ENCODE measurements at regions not wholly inside any gene's neighbourhood (a gene's known extent, or its start where the extent isn't known, plus 50 kb on each side); places are given as distances from the start of the nearest gene placed in this dataset.
"Not testable (repeated sequence)": the region's sequence is repeated elsewhere in the genome, so short reads cannot be mapped to it uniquely, and the experiment has no call there.

GRCh38 chr5:154624341-154624740 lies 130.8 kb upstream of the LARP1 start:
- DNase-seq (ENCODE audit: low spot score): no peak

- DNase-seq (ENCODE audit: low spot score): no peak
Measured at GRCh38 chr5:154620411-154620810, 134.8 kb upstream of the LARP1 start.

DNA sequence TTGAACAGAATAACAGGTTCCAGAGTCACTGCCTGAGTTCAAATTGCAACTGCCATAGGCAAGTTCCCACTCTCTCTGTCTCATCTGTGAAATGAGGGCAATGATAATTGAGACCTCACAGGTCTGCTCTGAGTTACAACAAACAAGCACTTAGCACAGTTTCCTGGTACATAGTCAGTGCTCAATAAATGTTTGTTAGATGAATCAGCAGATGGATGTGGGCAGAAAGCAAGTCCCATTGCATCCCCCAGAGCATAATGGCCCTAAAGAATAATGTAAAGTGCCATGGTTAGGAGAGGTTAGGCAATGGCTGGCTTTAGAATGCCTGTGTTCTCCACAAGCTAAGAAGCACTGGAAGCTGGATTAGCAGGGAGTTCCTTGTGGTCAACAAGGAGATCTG lies 136.5 kb upstream of the LARP1 start:
- DNase-seq (ENCODE audit: low spot score): peak; percentile 34

DNA sequence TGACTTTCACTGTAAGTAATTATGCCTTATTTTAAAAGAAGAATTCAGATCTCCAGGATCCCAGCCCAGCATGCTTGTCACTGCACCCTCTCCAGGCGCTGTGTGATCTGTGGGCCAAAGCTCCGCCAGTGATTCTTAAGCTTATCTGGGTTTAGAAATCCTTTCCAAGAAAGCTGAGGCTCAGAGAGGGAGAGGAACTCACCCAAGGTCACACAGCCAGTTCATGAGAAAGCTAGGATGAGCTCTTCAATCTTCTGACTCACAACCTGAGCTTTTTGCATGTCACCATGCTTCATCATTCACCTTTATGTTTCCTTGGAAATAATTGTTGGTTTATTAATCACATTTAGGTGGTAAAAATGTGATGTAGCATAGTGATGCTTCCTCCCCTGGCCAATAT lies 136.6 kb upstream of the HAND1 start:
- no peak for DNase-seq (ENCODE audit: low spot score)

GRCh38 chr5:154614125-154614524 lies 136.1 kb upstream of the HAND1 start:
- no peak for DNase-seq (ENCODE audit: low spot score)

- no peak for DNase-seq (ENCODE audit: low spot score)
Measured at GRCh38 chr5:154612666-154613065, 134.6 kb upstream of the HAND1 start.

DNA sequence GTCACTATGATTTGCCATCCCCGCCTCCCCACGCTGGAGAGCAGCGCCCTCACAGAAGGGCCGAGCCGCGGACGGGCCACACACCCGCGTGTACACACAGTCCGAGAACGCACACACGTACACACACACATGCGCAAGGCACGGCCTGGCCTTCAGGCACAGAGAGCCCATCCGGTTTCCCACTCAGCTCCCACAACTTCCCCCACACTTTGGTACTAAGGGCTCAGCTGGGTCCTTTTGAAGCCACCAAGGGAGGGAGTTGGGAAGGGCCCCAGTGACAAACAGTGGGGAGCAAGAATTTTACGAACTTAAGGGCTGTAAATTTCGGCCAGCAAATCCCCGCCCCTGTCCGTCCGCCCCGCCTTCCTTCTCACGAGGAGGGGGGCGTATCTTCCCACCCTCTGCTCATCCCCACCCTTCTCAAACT lies 133.3 kb upstream of the HAND1 start:
- DNase-seq (ENCODE audit: low spot score): no peak

DNA sequence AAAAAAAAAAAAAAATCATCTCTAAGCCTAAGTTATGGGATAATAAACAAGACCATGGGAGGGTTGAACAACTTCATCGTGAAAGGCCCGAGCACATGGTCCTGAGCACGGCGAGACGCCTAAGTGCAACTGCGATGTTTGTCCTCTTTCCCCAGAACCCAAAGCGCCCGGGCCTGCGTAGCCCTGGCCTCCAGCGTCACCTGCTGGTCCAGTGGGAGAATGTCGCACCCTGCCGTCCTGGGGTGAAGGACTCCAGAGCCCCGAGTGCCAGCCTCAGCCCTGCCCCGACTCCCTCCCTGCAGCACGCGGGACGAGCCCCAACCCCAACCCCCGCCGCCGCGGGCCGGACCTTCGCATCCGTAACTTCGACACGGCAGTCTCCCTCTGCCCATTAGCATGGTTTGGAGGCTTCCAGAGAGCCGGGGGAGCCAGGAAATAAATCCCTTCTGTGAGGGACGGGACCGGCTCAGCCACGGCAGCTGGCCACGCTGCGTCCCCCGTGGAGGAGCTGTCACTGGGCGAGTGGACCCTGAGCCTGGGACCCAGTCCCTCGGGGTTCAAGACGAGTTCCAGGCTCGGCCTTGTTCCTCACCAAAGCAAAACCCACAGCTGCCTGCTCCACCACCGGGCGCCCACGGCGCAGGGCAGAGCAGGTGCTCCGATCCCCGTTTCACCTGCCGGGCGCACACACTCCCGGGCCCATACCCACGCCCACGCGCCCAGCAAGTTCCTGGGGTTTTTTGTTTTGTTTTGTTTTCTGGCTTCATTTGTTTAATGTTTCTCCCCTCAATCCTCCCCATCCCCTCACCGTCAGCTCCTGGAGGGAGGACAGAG lies 132.5 kb upstream of the HAND1 start:
- peak; percentile 83 for DNase-seq (ENCODE audit: low spot score)

DNA sequence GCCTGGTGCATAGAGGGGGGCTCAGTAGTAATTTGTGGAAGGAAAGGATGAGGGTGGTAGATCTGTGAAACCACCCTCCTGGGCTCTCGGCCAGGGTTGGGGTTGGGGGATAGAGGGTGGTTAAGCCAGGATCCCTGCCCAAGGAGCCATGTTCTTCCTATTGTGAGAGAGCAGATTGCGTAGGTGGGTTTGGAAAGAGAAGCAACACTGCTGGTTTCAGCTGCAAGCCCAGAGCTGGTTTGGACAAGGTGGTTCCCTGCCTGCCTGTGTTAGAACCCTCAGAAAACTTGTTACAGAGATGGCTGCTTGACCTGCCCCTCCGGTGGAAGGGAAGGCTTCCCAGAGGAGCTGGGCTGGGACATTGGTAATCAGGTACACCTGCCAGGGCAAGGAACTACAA lies 131.2 kb upstream of the HAND1 start:
- no peak for DNase-seq (ENCODE audit: low spot score)

DNA sequence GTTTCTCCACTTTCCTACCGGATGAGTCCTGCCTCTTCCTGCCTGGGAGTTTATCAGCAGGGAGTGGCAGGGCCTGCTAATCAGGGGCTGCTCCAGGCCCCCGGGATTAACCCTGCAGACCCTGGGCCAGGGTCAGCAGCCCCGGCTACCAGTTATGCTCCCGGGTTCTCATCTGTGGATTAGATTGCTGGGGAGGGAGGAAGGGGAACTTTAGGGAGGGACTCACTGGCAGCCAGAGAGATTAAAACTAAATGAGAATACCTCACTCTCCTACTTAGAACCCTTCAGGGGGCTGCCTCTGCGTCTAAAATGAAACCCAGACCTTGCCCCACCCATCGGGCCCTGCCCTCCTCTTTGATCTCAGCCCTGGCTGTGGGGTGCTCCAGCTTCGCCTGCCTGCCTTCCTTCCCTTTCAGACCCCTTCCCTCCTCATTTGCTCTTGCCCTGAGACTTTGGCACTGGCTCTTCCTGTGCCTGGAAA lies 130.5 kb upstream of the HAND1 start:
- DNase-seq (ENCODE audit: low spot score): no peak

- DNase-seq (ENCODE audit: low spot score): no peak
Measured at GRCh38 chr5:154607746-154608145, 129.7 kb upstream of the HAND1 start.

DNA sequence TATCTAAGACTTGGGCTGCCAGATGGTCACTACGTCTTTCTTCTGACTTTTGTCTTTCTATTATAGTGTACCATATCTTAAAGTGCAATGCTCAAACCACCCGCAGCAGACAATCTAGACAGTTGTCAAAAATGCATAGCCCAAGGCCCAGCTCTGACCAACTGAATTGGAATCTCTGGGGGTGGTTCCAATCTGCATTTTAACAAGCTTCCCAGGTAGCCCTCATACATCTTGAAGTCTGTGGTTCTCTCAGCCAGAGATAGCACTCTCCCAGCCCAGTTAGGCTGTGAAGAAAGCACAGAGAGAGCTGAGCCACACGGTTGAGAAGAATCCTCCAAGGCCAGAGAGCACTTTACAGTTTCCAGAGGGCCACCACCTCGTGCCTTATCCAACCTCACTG lies 128.2 kb upstream of the HAND1 start:
- DNase-seq (ENCODE audit: low spot score): no peak

DNA sequence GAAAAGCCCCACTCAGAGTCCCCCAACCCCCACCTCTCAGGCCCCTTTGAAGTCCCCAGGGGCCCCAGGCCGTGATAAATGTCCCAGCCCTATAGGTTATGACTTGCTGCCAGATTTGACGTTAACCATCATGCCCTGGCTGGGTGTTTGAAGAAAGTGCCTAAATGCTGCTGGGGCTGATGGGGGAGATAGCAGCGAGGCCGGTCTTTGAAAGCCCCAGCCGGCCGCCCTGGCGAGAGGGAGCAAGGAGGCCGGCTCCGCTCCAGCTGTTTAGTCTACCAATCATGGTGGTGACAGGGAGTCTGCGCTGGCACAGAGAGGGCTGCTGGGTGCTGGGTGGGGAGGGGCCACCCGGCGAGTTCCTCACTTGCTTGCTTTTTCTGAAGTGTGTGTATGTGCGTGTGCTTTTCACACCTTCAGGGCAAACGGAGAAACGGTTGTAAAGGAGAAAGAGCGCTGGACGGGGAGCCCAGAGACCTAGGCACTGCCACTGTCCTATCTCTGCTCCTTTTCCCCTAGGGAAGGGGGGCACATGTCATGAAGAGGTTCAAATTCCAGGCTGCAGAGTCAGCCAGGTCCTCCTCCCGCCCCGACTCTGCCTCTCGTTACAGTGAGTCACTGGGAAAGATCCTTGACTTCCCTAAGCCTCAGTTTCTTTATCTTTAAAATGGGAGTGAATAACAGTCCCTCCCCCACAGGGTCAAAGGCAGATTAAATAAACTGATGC lies 126.1 kb upstream of the HAND1 start:
- DNase-seq (ENCODE audit: low spot score): no peak

DNA sequence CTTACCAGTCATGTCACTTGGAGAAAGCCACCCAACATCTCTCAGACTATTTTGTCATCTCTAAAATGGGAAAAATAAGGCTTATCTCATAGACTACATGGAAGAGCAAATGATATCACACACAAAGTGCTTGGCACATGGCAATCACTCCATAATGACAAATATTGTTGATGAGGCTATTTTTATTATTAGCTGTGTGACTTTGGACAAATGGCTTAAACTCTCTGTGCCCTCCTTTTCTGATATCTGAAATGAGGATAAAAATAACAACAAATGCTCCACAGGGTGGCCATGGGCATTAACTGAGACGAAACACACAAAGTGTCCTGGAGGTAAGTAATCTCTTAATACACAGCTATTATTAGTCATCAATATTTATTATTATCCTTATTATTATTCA lies 125.5 kb upstream of the HAND1 start:
- DNase-seq (ENCODE audit: low spot score): no peak

DNA sequence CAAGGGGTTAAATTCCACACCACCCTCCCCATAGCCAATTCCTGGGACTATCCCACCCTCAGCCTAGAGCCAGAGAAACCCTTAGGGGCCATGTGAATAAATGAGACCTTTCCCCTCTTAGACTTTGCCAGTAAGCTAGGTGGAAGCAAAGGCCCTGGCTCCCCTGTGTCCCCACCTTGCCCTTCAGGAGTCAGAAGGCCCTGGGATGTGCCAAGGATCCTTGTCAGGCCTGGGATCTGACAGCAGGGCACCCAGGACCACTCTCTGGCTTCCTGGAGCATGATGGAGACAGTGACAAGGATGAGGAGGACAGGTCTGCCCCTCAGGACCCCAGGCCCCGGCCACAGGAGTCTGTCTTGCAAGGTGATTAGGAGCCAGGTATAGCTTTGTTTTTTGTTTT lies 125.0 kb upstream of the HAND1 start:
- DNase-seq (ENCODE audit: low spot score): no peak

DNA sequence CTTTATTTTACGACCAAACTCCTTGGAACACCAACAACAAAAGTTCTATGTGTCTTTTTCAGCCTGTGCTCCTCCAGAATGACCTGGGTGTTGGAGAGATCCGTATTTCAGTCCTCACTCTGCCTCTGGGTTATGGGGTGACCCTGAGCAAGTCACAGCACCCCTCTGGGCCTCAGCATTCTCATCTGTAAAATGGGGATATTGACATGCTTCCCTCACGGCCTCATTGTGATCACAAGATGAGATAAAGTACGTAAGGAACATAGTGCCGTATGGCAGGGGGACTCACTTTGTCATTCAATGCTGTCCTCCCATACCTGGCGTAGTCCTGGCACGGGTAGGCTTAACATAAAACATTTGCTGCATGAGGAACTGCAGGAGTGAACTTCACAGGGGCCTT lies 123.0 kb upstream of the HAND1 start:
- DNase-seq (ENCODE audit: low spot score): no peak

GRCh38 chr5:154598021-154598420 lies 120.0 kb upstream of the HAND1 start:
- no peak for DNase-seq (ENCODE audit: low spot score)

GRCh38 chr5:154596844-154597243 lies 118.8 kb upstream of the HAND1 start:
- DNase-seq (ENCODE audit: low spot score): not testable (repeated sequence)

DNA sequence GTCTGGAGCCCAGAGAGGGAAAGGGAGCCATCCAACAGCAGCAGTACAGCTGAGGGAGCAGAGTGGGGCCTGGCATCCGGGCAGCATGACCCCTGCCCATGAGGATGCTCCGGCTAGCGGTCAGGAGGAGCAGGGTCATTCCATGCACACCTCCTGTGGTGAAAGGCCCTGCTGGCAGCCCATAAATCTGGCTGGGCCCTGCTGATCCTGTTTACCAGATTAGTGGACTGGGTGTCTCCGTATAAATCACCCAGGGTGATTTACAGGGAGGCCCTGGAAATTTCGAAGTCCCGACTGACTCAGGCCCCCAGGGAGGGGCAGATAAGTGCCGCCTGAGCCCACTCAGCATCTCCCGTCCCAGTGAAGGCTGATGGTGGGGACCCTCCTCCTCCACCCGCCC lies 117.6 kb upstream of the HAND1 start:
- no peak for DNase-seq (ENCODE audit: low spot score)

DNA sequence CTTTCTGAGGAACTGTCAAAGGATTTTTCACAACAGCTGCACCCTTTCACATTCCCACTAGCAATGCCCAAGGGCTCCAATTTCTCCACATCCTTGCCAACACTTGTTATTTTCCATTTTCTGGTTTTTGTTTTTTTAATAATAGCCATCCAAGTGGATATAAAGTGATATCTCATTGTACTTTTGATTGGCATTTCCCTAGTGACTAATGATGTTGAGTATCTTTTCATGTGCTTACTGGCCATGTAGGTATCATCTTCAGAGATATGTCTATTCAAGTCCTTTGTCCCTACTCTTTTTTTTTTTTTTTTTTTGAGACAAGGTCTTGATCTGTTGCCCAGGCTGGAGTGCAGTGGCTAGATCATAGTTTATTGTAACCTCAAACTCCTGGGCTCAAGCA lies 115.8 kb upstream of the HAND1 start:
- no peak for DNase-seq (ENCODE audit: low spot score)

DNA sequence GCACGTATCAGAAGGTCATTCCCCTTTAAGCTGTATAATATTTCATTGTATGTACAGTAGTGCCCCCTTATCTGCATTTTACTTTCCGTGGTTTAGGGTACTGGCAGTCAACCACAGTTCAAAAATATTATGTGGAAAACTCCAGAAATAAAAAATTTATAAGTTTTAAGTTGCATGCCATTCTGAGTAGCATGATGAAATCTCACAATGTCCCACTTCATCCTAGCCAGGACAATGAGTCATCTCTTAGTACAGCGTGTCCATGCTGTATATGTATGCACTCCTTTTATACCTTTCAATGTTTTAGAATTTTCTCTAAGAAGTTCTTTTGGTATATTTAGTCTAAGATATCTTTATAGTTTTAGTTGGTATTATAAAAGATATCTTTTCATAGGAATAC lies 115.0 kb upstream of the HAND1 start:
- no peak for DNase-seq (ENCODE audit: low spot score)

DNA sequence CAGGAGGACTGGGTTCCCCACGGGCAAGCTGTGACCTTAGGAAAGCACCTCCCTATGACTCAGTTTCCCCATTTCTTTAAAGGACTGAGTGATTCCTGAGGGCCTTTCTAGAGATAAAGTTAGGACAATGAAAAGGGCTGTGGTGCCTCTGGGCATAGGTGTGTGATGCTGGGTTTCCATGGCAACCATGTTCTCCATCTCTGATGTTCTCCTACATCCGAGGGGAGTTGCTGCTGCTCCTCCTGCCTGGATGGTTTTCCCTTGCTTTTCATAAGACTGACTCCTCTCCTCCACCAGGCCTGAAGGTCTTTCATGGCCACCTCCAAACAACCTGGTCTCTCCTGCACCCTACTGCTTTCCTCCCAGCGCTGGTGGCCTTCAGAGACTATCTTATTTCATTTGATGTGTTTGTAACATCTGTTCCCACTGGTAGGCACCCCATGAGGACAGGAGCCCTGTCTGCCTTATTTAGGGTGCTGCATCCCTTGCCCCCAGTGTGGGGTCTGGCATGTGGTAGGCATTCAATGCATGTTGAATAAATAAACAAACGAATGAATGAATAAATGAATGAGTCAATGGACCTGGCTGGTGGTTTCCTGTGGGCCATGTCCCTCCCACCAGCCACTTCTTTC lies 112.2 kb upstream of the HAND1 start:
- DNase-seq (ENCODE audit: low spot score): no peak

DNA sequence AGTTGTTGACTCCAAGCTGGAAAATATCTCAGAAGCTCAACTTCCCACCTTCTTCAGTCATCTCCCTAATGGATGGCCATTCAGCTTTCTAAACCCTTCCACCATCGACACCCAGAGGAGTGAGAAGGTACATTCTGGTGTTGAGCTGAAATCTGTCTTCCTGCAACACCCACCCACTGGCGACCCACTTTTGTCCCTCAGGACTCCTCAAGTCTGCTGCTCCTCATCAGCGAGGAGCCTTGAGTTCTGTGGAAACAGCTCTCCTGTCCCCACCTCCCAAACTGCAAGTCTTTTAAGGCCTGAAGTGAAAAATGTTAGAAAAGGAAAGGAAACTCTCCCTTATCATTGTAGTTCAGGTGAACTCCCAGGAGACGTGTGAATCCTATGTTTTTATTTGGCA lies 111.5 kb upstream of the HAND1 start:
- DNase-seq (ENCODE audit: low spot score): no peak
